Naive thymus-derived CD4-positive, alpha-beta T cell (primary cell): ENCODE measurements at regions not wholly inside any gene's neighbourhood (a gene's known extent, or its start where the extent isn't known, plus 50 kb on each side); places are given as distances from the start of the nearest gene placed in this dataset.

Source experiments
- ATAC-seq: fragments of 150-1000 bp; cut with Tn5 transposase; 2 replicates; pipeline ENCODE4 v1.10.0; 2021; ENCODE audit warnings: mild to moderate bottlenecking, moderate library complexity
- CTCF ChIA-PET: fragments of 350-600 bp; sonication (Branson Sonifier 250); formaldehyde crosslinking; loops from one replicate; lab custom pipeline; 2021; ENCODE audit warnings: antibody characterized with exemption; lab: Charles Lee
- POLR2A ChIA-PET: fragments of 350-600 bp; sonication (Branson Sonifier 250); formaldehyde crosslinking; loops from one replicate; lab custom pipeline; 2021; ENCODE audit warnings: antibody characterized with exemption, inconsistent platforms; lab: Charles Lee
- DNase-seq, 9 donors: peaks; one replicate each; pipeline versions ENCODE4 v3.0.0 to v3.0.0-alpha.2; 2020 to 2022; ENCODE audit warnings: mixed read lengths in 1 of 9
- H3K27ac ChIP-seq: one replicate; pipeline ENCODE4 v1.7.0; 2013; ENCODE audit warnings: mild to moderate bottlenecking, low read depth, low read length, moderate library complexity
- H3K27me3 ChIP-seq, 2 donors: one replicate each; pipeline ENCODE4 v1.7.0; 2013; ENCODE audit warnings: low read length in 2 of 2, mild to moderate bottlenecking in 2 of 2, moderate library complexity in 2 of 2; ENCODE audit not compliant: control insufficient read depth in 2 of 2, insufficient read depth in 2 of 2
- H3K36me3 ChIP-seq, 3 experiments: 1 replicate in 2 of 3; 2 replicates in 1 of 3; pipeline ENCODE4 v1.7.0; 2013; ENCODE audit warnings: low read length in 3 of 3, mild to moderate bottlenecking in 3 of 3, moderate library complexity in 1 of 3; ENCODE audit not compliant: insufficient read depth in 3 of 3, control insufficient read depth in 2 of 3
- H3K4me1 ChIP-seq, 2 donors: one replicate each; pipeline ENCODE4 v1.7.0; 2013; ENCODE audit warnings: low read length in 2 of 2, mild to moderate bottlenecking in 2 of 2, moderate library complexity in 1 of 2; ENCODE audit not compliant: control insufficient read depth in 2 of 2, insufficient read depth in 2 of 2
- H3K4me3 ChIP-seq: 2 replicates; pipeline ENCODE4 v1.7.0; 2013; ENCODE audit warnings: mild to moderate bottlenecking, low read length
- H3K9me3 ChIP-seq, 3 experiments: 1 replicate in 2 of 3; 2 replicates in 1 of 3; pipeline ENCODE4 v1.7.0; 2013; ENCODE audit warnings: low read length in 3 of 3; ENCODE audit not compliant: control insufficient read depth in 2 of 3
- H3K27ac Mint-ChIP-seq, 9 donors: one replicate each; pipeline ENCODE4 v1.8.0; 2020 to 2022; ENCODE audit warnings: mixed read lengths in 9 of 9, mild to moderate bottlenecking in 8 of 9, moderate library complexity in 5 of 9, inconsistent platforms in 2 of 9
- H3K27me3 Mint-ChIP-seq, 5 donors: one replicate each; pipeline ENCODE4 v1.8.0; 2021 to 2022; ENCODE audit warnings: mixed read lengths in 5 of 5, mild to moderate bottlenecking in 1 of 5
- H3K36me3 Mint-ChIP-seq, 5 donors: one replicate each; pipeline ENCODE4 v1.8.0; 2020 to 2022; ENCODE audit warnings: mixed read lengths in 5 of 5, mild to moderate bottlenecking in 3 of 5, inconsistent platforms in 1 of 5
- H3K4me1 Mint-ChIP-seq, 7 donors: one replicate each; pipeline ENCODE4 v1.8.0; 2020 to 2022; ENCODE audit warnings: mixed read lengths in 7 of 7, mild to moderate bottlenecking in 3 of 7, inconsistent platforms in 1 of 7
- H3K4me3 Mint-ChIP-seq, 10 donors: one replicate each; pipeline ENCODE4 v1.8.0; 2020 to 2022; ENCODE audit warnings: mild to moderate bottlenecking in 10 of 10, mixed read lengths in 10 of 10, moderate library complexity in 6 of 10, inconsistent platforms in 2 of 10
- H3K9me3 Mint-ChIP-seq, 11 donors: one replicate each; pipeline ENCODE4 v1.8.0; 2020 to 2022; ENCODE audit warnings: mixed read lengths in 11 of 11, mild to moderate bottlenecking in 4 of 11, inconsistent platforms in 1 of 11, moderate library complexity in 1 of 11
- intact Hi-C, 2 donors: fragments of 100-400 bp; cut with micrococcal nuclease; formaldehyde crosslinking; loops; one replicate each; pipeline ENCODE4 v1.15.1; 2023

- no peak overlapping the region for H3K27ac ChIP-seq
- no peaks in the 10 kb centered on the region for H3K27me3 ChIP-seq
- Mint-ChIP-seq H3K9me3 (peaks cover 0 to 4% (median 0%) of the 10 kb centered on the region in 11 donors), H3K27ac (no peak overlapping the region), H3K4me3 (no peak overlapping the region), H3K4me1 (no peaks in the 10 kb centered on the region), H3K36me3 (no peaks in the 10 kb centered on the region), H3K27me3 (no peaks in the 10 kb centered on the region)
- intact Hi-C loops: no loop called here
- no peak for DNase-seq
- H3K9me3 ChIP-seq: no peaks in the 10 kb centered on the region
- CTCF ChIA-PET: no interaction called here
- H3K4me3 ChIP-seq: no peak overlapping the region
- POLR2A ChIA-PET: no interaction called here
- no peaks in the 10 kb centered on the region for H3K4me1 ChIP-seq
- ATAC-seq: no peak
- H3K36me3 ChIP-seq: no peaks in the 10 kb centered on the region
Measured at GRCh38 chr10:109412353-109412752, 511.0 kb downstream of the XPNPEP1 start.

GRCh38 chr10:109411917-109412316 is 511.4 kb downstream of the XPNPEP1 start:
- H3K9me3 Mint-ChIP-seq: peaks cover 0 to 4% (median 0%) of the 10 kb centered on the region in 11 donors

GRCh38 chr10:109405338-109405737 is 518.0 kb downstream of the XPNPEP1 start:
- no peak overlapping the region for H3K4me3 ChIP-seq
- H3K27me3 ChIP-seq: no peaks in the 10 kb centered on the region
- intact Hi-C loops: no loop called here
- no peaks in the 10 kb centered on the region for H3K36me3 ChIP-seq
- Mint-ChIP-seq H3K9me3 (peaks cover 0 to 6% (median 0%) of the 10 kb centered on the region in 11 donors), H3K27me3 (peaks cover 0 to 8% (median 0%) of the 10 kb centered on the region in 5 donors), H3K36me3 (no peaks in the 10 kb centered on the region), H3K4me1 (no peaks in the 10 kb centered on the region), H3K27ac (no peak overlapping the region), H3K4me3 (no peak overlapping the region)
- DNase-seq: no peak
- no peak overlapping the region for H3K27ac ChIP-seq
- H3K4me1 ChIP-seq: no peaks in the 10 kb centered on the region
- H3K9me3 ChIP-seq: no peaks in the 10 kb centered on the region
- ChIA-PET CTCF (no interaction called here), POLR2A (no interaction called here)
- ATAC-seq: no peak

More at GRCh38 chr10:109411917-109412316, 511.4 kb downstream of the XPNPEP1 start:
- POLR2A ChIA-PET: no interaction called here
- no peak overlapping the region for H3K27ac ChIP-seq
- Mint-ChIP-seq H3K36me3 (no peaks in the 10 kb centered on the region), H3K27me3 (no peaks in the 10 kb centered on the region), H3K27ac (no peak overlapping the region), H3K4me1 (no peaks in the 10 kb centered on the region), H3K4me3 (no peak overlapping the region)
- H3K4me1 ChIP-seq: no peaks in the 10 kb centered on the region
- no peak for ATAC-seq
- H3K4me3 ChIP-seq: no peak overlapping the region
- H3K9me3 ChIP-seq: no peaks in the 10 kb centered on the region
- intact Hi-C loops: no loop called here
- no peaks in the 10 kb centered on the region for H3K36me3 ChIP-seq
- H3K27me3 ChIP-seq: no peaks in the 10 kb centered on the region
- no peak for DNase-seq
- CTCF ChIA-PET: no interaction called here

- H3K27me3 Mint-ChIP-seq: peaks cover 0 to 8% (median 0%) of the 10 kb centered on the region in 5 donors
- Histone ChIP-seq H3K4me3 (no peak overlapping the region), H3K36me3 (no peaks in the 10 kb centered on the region), H3K9me3 (no peaks in the 10 kb centered on the region), H3K4me1 (no peaks in the 10 kb centered on the region), H3K27ac (no peak overlapping the region), H3K27me3 (no peaks in the 10 kb centered on the region)
- H3K27ac Mint-ChIP-seq: no peak overlapping the region
- peaks cover 0 to 9% (median 0%) of the 10 kb centered on the region in 11 donors for H3K9me3 Mint-ChIP-seq
- DNase-seq: no peak
- ChIA-PET CTCF (no interaction called here), POLR2A (no interaction called here)
- H3K4me1 Mint-ChIP-seq: no peaks in the 10 kb centered on the region
- no peaks in the 10 kb centered on the region for H3K36me3 Mint-ChIP-seq
- ATAC-seq: no peak
- no peak overlapping the region for H3K4me3 Mint-ChIP-seq
- intact Hi-C loops: no loop called here
Measured at GRCh38 chr10:109403551-109403950, 519.8 kb downstream of the XPNPEP1 start.

GRCh38 chr10:109393425-109393824 is 529.9 kb downstream of the XPNPEP1 start:
- H3K4me1 Mint-ChIP-seq: no peaks in the 10 kb centered on the region
- H3K27ac Mint-ChIP-seq: no peak overlapping the region
- H3K36me3 Mint-ChIP-seq: no peaks in the 10 kb centered on the region
- ATAC-seq: no peak
- H3K4me3 Mint-ChIP-seq: no peak overlapping the region
- DNase-seq: no peak
- intact Hi-C loops: no loop called here
- ChIA-PET CTCF (no interaction called here), POLR2A (no interaction called here)
- Histone ChIP-seq H3K27ac (no peak overlapping the region), H3K27me3 (no peaks in the 10 kb centered on the region), H3K4me1 (no peaks in the 10 kb centered on the region), H3K9me3 (no peaks in the 10 kb centered on the region), H3K4me3 (no peak overlapping the region), H3K36me3 (no peaks in the 10 kb centered on the region)
- H3K9me3 Mint-ChIP-seq: peaks cover 0 to 12% (median 4%) of the 10 kb centered on the region in 11 donors
- H3K27me3 Mint-ChIP-seq: peaks cover 0 to 4% (median 0%) of the 10 kb centered on the region in 5 donors

- DNase-seq: no peak
- H3K4me1 Mint-ChIP-seq: no peaks in the 10 kb centered on the region
Measured at GRCh38 chr10:109386921-109387320, 536.4 kb downstream of the XPNPEP1 start.

GRCh38 chr10:109386101-109386500 is 537.2 kb downstream of the XPNPEP1 start:
- ATAC-seq (no peak), DNase-seq (no peak)
- no peak overlapping the region for H3K4me3 Mint-ChIP-seq
- no peaks in the 10 kb centered on the region for H3K36me3 ChIP-seq
- H3K27ac Mint-ChIP-seq: no peak overlapping the region
- no peak overlapping the region for H3K4me3 ChIP-seq
- H3K9me3 Mint-ChIP-seq: peaks cover 0 to 5% (median 0%) of the 10 kb centered on the region in 11 donors
- ChIA-PET POLR2A (no interaction called here), CTCF (no interaction called here)
- no peaks in the 10 kb centered on the region for H3K4me1 Mint-ChIP-seq
- no peak overlapping the region for H3K27ac ChIP-seq
- no peaks in the 10 kb centered on the region for H3K27me3 Mint-ChIP-seq
- H3K4me1 ChIP-seq: no peaks in the 10 kb centered on the region
- no peaks in the 10 kb centered on the region for H3K9me3 ChIP-seq
- no peaks in the 10 kb centered on the region for H3K27me3 ChIP-seq
- H3K36me3 Mint-ChIP-seq: no peaks in the 10 kb centered on the region
- intact Hi-C loops: no loop called here

More at GRCh38 chr10:109386921-109387320, 536.4 kb downstream of the XPNPEP1 start:
- no peaks in the 10 kb centered on the region for H3K27me3 ChIP-seq
- H3K27ac Mint-ChIP-seq: no peak overlapping the region
- no peaks in the 10 kb centered on the region for H3K9me3 ChIP-seq
- no peak overlapping the region for H3K4me3 ChIP-seq
- ATAC-seq: no peak
- ChIA-PET POLR2A (no interaction called here), CTCF (no interaction called here)
- intact Hi-C loops: no loop called here
- H3K27ac ChIP-seq: no peak overlapping the region
- H3K36me3 ChIP-seq: no peaks in the 10 kb centered on the region
- no peaks in the 10 kb centered on the region for H3K36me3 Mint-ChIP-seq
- no peak overlapping the region for H3K4me3 Mint-ChIP-seq
- no peaks in the 10 kb centered on the region for H3K27me3 Mint-ChIP-seq
- H3K4me1 ChIP-seq: no peaks in the 10 kb centered on the region
- peaks cover 0 to 5% (median 0%) of the 10 kb centered on the region in 11 donors for H3K9me3 Mint-ChIP-seq
